GM23338 (cell line): ENCODE measurements at regions not wholly inside any gene's neighbourhood (a gene's known extent, or its start where the extent isn't known, plus 50 kb on each side); places are given as distances from the start of the nearest gene placed in this dataset.

Experiments
- CREB1 ChIP-seq: fragments of 250-450 bp; sonication (Bioruptor Pico); IDR thresholded peaks from 2 replicates; pipeline ENCODE4 v1.5.0; 2020; ENCODE audit warnings: low read depth, mild to moderate bottlenecking, moderate library complexity
- EZH2 ChIP-seq: fragments of 200-600 bp; sonication (generic); IDR thresholded peaks from one replicate; pipeline ENCODE4 v1.8.0; 2017; ENCODE audit warnings: antibody characterized with exemption, mild to moderate bottlenecking, low read depth; ENCODE audit not compliant: unreplicated experiment
- EZH2phosphoT487 ChIP-seq: fragments of 200-600 bp; sonication (generic); IDR thresholded peaks from one replicate; pipeline ENCODE4 v1.8.1; 2018; ENCODE audit warnings: antibody characterized with exemption; ENCODE audit not compliant: unreplicated experiment
- NANOG ChIP-seq: IDR thresholded peaks from 2 replicates; pipeline ENCODE4 v1.6.1; 2016; ENCODE audit warnings: antibody characterized with exemption, borderline replicate concordance
- POLR2AphosphoS5 ChIP-seq: IDR thresholded peaks from 2 replicates; pipeline ENCODE4 v1.6.1; 2016; ENCODE audit warnings: antibody characterized with exemption, low read depth
- REST ChIP-seq: IDR thresholded peaks from one replicate; pipeline ENCODE4 v1.6.1; 2018; ENCODE audit warnings: antibody characterized with exemption; ENCODE audit not compliant: unreplicated experiment
- STAT1 ChIP-seq: IDR thresholded peaks from one replicate; pipeline ENCODE4 v1.6.1; 2016; ENCODE audit warnings: antibody characterized with exemption; ENCODE audit not compliant: unreplicated experiment
- ZNF114 ChIP-seq: fragments of 250-450 bp; sonication (Bioruptor Pico); IDR thresholded peaks from 2 replicates; pipeline ENCODE4 v1.5.0; 2020; ENCODE audit warnings: mild to moderate bottlenecking, moderate library complexity
- ZNF331 ChIP-seq: fragments of 250-450 bp; sonication (Bioruptor Pico); IDR thresholded peaks from 2 replicates; pipeline ENCODE4 v1.5.0; 2020; ENCODE audit warnings: low read depth, mild to moderate bottlenecking, moderate library complexity
- TF ChIP-seq, protein P1 (sequence below), 2 experiments: fragments of 200-600 bp in 1 of 2; sonication (generic) in 1 of 2; conservative IDR thresholded peaks; 2 replicates each; pipeline versions ENCODE4 v1.5.1 to v1.6.1; 2016 to 2017; ENCODE audit warnings: antibody characterized with exemption in 2 of 2, low read depth in 2 of 2, mild to moderate bottlenecking in 2 of 2, moderate library complexity in 1 of 2
- TF ChIP-seq, protein P2 (sequence below): IDR thresholded peaks from 2 replicates; pipeline ENCODE4 v1.6.1; 2016; ENCODE audit warnings: antibody characterized with exemption

- TF ChIP-seq, protein P1, sequence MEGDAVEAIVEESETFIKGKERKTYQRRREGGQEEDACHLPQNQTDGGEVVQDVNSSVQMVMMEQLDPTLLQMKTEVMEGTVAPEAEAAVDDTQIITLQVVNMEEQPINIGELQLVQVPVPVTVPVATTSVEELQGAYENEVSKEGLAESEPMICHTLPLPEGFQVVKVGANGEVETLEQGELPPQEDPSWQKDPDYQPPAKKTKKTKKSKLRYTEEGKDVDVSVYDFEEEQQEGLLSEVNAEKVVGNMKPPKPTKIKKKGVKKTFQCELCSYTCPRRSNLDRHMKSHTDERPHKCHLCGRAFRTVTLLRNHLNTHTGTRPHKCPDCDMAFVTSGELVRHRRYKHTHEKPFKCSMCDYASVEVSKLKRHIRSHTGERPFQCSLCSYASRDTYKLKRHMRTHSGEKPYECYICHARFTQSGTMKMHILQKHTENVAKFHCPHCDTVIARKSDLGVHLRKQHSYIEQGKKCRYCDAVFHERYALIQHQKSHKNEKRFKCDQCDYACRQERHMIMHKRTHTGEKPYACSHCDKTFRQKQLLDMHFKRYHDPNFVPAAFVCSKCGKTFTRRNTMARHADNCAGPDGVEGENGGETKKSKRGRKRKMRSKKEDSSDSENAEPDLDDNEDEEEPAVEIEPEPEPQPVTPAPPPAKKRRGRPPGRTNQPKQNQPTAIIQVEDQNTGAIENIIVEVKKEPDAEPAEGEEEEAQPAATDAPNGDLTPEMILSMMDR (conservative IDR thresholded peaks at IDR 0.05; ENCODE audit: low read depth in 2 of 2), result no peak
- TF ChIP-seq, protein P2, sequence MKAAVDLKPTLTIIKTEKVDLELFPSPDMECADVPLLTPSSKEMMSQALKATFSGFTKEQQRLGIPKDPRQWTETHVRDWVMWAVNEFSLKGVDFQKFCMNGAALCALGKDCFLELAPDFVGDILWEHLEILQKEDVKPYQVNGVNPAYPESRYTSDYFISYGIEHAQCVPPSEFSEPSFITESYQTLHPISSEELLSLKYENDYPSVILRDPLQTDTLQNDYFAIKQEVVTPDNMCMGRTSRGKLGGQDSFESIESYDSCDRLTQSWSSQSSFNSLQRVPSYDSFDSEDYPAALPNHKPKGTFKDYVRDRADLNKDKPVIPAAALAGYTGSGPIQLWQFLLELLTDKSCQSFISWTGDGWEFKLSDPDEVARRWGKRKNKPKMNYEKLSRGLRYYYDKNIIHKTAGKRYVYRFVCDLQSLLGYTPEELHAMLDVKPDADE, result no peak
- TF ChIP-seq STAT1, result no peak
- TF ChIP-seq EZH2, result no peak
- no peak for TF ChIP-seq POLR2AphosphoS5
- TF ChIP-seq CREB1 (CRISPR knock-in tag), result no peak
- no peak for TF ChIP-seq REST
- no peak for TF ChIP-seq ZNF331 (CRISPR knock-in tag)
- TF ChIP-seq EZH2phosphoT487, result no peak
- no peak for TF ChIP-seq ZNF114 (CRISPR knock-in tag)
- TF ChIP-seq NANOG, result no peak
These were observed 213.1 kb upstream of the ZFP64 start for GRCh38 chr20:52404671-52405070.
